GM21717 (cell line): ENCODE measurements at regions not wholly inside any gene's neighbourhood (a gene's known extent, or its start where the extent isn't known, plus 50 kb on each side); places are given as distances from the start of the nearest gene placed in this dataset.
"Not testable (repeated sequence)": the region's sequence is repeated elsewhere in the genome, so short reads cannot be mapped to it uniquely, and the experiment has no call there.

Experiments used
- ATAC-seq: cut with Tn5 transposase; IDR thresholded peaks from one replicate; pipeline ENCODE4 v1.9.1; 2021; ENCODE audit warnings: mild to moderate bottlenecking, moderate library complexity; ENCODE audit not compliant: unreplicated experiment

DNA sequence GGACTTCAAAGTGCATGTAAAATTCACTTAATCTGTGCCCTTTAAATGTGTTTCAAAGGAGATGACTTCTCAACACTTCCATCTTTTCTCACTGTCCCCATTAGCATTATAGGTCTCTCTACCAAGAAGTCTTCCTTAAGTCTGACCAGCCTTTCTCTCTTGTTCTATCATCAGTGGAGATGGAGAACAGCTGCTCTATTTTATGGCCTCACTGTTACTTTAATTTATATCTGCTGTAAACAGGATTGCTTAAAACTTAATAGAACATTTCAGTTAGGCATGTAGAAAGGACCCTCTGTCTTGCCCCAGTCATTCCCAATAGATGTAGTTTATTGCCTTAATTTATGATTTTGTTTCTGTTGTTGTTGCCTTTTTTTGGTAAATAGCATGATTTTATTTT lies 86.0 kb upstream of the CDC42EP3 start:
- not testable (repeated sequence) for ATAC-seq

DNA sequence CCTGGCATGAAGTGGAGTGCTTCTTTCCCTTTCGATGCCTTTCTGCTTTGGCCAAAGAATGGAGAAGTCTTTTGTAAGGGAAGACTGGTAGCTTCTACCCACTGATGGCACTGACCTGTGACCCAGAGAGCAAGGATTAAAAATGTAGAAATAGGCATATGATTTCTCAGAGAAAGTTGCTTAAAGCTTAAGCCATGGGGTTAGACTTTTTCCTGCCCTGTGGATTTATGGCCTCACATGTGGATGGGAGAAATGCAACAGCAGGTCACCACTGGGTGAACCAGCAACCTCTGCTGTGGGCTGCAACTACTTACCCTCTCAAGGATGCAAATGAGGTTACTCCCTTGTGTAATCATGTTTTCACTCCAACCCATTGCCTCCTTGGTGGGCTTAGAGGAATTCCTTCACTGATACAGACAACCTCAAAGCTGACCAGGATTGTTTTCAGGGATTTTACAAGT lies 86.7 kb upstream of the CDC42EP3 start:
- not testable (repeated sequence) for ATAC-seq

DNA sequence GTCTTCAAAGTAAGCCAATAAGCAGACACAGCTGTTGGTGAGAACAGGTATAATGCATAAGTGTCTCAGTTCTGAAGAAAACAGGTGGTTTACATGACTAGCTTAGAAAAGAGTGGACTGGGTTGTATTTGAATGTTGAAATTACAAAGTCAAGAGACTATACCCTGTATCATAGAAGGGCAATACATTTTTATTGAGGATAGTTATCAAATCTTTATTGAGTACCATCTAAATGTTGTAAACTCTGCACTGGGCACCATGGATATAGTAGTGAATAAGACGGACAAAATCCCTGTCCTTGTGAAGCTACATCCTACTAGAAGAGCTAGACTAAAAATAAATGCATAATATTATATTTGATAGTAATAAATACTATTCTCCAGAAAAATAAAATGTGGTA lies 88.5 kb upstream of the CDC42EP3 start:
- ATAC-seq: not testable (repeated sequence)

DNA sequence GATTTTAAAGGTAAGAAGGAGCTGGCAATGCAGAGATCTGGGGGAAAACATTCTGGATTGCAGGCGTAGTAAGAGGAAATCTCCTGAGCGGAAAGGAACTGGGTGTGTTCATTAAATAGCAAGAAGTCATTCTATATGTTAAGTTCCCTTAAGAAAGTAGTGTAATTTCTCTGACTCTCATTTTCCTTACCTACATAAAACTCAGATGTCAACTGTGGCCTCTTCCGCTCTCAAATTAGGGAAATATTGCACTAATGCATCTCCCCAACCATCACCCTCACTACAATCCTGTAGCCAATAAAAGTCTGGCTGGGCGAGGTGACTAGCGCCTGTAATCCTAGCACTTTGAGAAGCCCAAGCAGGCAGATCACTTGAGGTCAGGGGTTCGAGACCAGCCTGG lies 89.0 kb upstream of the CDC42EP3 start:
- no peak for ATAC-seq

DNA sequence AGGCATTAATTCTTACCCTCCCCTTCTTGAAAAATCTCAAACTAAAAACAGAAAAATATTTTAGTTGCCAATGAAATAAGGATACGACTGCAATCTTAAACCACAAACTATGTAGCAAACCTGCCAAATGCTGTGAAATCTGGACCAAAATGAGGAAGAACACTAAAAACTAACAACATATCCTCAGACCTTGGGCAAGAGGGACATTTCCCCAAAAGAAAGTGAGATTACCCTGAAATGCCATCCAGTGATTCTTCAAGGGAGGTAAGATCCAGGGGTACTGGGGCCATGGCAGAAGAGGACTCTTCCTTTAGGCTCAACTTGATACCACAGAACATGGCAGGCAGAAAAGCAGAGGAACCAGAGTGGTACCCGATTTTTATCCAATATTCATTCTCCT lies 90.8 kb upstream of the CDC42EP3 start:
- ATAC-seq: not testable (repeated sequence)

DNA sequence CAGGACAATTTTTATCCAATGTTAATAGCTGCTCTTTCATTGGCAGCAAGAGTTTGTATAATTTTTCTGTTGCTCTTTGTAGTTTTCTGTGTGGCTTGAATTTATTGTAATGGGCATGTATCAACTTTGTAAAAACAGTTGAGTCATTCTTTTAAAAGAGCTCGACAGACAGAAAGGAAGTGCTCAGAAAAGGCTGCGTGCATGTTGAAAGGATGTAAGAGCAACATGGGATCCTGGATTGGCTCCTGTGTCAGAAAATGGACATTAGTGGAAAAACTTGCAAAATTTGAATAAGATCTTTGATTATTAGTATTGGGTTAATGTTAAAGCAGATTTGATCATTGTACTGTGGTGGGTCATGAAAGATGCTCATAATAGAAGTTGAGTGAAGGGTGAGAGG lies 93.3 kb upstream of the CDC42EP3 start:
- ATAC-seq: no peak

DNA sequence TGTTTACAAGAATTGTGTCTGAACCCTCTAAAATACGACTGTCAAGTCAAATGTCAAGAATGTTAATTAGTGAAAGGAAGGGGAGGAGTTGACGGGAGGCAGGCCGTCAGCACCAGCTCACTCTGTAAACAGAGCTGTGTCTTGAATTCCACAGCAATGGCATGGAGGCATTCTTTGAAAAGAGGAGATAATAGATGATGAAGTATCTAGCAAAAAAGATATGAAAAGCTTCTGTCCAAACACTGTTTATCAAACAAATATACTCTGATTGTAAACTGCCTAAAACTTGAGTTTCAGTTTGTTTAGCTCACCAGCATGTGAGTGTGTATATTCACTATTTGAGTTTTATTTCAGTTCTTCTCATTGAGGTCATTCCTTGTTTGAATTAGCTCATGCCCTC lies 94.7 kb upstream of the CDC42EP3 start:
- ATAC-seq: no peak

DNA sequence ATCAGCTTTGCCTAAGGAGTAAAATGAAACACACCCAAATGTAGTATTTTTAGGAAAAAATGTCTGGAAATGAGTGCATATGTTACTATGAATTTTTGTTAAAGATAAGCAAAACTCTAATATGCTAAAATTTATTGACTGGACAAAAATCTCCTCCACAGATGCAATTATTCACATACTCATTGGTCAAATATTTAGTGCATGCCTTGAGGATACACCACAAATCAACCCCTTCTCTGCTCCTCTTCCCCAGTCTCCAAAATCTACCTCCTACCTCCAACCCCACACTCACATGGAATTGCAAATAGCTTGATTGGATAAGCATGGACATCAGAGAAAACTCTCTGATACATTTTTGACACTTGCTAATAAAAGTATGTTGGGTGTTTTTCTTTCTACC lies 95.6 kb upstream of the CDC42EP3 start:
- no peak for ATAC-seq

DNA sequence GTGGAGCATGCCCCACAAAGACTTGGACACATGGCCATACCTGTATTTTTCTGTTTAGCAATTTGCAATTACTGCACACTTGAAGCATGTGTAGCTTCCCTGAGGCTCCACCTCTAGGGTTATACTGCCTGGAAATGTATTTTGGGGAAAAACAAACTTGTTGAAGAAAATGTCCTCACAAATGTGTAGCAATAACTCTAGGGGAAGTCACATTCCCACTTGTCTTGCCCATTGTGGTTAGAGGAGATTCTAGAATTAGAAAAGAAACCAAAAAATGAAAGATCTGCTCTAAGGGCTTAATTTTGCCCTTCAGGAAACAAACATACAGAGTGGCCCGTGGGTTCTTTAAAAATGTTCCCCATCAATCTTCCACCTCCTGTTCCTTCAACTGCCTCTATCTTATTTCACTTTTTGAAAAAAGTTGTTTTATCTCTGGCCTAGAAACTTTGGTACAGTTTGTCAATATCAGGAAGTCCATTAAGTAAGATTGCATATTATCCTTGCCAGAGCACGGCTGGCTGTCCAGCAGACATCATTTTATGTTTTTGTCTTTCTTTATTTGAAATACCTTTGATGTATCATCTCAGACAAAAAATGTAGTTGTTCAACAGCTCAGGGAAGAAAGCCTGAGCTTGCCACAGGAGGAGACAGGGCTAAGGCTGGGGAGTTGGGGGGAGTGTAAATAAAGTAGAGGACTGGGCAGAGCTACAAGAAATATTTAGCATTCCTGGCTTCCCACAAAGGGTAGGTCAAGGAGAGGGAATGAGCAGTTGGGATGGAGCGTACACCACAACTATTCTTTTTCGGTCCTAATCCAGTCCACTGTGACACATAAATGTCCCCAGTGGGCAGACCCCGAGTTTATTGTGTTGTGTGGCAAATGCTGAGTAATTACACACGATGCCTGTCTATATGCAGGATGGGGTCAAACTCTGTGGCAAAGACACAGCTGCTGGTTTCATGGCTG lies 96.8 kb upstream of the CDC42EP3 start:
- ATAC-seq: no peak

DNA sequence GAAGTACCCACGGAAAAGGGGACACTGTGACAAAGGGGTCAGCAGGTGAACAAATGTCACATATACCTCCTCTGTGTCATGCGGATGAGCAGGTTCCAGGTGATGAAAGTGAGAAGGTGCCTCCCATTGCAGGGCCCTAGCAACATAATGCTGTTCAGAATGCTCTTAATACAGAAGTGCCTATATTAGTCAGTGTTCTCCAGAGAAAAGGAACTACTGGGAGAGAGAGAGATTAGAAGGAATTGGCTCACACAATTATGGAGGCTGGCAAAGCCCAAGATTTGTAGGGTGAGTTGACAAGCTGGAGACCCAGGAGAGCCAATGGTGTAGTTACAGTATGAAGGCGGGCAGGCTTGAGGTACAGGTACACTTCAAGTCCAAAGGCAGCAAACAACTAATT lies 98.1 kb upstream of the CDC42EP3 start:
- ATAC-seq: no peak

DNA sequence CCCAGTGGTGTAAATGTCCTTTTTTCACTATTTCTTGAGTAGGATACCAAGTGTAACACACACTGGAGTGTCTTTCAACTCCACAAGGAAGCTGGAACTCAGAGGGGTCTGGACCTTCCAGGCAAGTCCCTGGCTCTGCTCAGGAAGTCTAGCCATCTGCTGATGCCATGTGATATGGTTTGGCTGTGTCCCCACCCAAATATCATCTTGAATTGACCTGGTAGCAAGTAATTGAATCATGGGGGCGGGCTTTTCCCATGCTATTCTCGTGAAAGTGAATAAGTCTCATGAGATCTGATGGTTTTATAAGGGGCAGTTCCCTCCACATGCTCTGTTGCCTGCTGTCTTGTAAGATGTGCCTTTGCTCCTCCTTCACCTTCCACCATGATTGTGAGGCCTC lies 99.4 kb upstream of the CDC42EP3 start:
- ATAC-seq: no peak

DNA sequence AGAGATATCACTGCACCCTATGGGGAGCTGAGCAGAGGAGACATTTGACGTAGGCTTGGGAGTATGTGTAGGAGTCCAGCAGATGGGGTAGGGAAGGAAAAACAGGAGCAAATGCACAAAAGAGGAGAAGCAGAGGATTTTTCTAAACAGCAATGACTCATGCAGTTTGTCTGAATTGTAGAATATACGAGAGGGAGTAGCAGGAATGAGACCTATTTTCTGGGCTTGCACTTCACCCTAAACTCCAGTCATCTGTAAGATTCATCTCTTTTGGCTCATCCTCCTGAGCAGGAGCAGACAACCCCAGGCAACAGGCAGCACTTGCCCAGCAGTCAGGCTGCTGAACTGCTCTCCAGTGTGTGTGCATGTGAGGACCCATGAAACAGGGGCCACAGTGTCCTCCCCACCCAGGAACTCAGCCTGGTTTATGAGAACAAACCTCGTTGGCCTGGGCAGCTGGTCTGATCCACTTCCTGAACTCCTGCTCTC lies 100.2 kb upstream of the CDC42EP3 start:
- no peak for ATAC-seq

DNA sequence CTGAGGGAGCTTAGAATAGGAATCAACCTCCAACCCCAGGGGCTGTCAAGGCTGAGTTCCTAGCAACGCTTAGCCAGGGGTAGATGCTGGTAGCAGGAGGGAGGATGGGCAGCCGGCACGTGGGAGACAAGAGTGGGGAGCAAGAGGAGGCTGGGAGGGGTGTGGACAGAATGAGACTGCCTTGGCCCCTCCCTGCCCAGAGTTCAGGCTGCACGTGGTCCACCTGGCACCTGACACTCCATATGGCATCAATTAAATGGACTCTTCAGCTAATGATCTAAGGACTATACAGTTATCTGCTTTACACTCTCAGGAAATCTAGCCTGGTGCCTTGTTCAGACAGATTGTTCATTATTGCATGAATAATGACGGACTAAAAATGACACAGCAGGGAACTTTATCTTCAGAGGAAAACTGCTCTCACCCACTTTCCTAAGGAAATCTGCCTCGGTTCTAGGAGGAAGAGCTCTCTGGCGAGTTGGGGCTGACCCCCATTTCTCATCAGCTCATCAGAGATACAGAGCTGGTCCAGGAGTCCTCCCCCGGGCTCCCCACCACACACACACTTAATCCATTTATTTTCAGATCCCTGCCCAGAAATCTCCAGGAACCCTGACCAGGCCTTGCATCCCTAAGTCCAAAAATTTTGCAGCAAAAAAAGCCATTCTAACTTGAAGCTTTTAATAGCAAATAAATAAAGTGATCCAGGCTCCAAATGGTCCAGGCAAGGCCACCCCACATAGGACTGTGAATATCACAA lies 102.1 kb upstream of the CDC42EP3 start:
- ATAC-seq: no peak

DNA sequence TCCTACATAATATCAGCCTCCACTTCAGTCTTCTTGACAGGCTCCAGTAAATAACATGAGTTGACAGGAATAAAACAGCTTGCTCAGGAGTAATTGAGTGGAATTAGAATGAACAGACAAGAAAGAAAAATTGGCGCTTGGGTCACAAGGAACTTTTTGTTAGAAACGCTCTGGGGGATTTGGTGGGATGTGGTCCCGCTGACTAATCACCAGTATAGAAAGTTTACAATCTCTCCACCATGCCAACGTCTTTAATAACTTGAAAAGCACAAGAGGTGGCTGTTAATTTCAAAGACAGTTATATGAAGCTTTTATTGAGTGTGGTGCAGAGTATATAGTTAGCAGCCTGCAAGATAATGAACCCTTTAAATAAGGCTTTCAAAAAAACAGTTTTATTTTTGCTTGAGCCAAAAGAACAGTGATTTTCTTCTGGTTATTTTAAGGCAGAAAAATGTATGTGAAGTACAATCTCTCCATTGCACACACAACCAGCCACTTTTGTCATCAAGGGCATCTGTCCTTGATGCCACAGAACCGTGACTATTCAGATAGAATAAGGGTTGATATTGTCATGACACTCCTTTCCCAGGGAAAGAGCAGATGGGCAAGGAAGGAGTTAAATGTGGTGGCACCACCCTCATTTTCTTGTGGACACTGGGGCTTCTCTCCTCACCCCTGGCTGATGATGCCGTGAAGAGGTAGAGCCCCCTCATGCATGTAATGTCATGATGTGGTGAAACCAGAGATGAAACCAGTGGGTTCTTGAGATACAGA lies 102.9 kb upstream of the CDC42EP3 start:
- not testable (repeated sequence) for ATAC-seq

DNA sequence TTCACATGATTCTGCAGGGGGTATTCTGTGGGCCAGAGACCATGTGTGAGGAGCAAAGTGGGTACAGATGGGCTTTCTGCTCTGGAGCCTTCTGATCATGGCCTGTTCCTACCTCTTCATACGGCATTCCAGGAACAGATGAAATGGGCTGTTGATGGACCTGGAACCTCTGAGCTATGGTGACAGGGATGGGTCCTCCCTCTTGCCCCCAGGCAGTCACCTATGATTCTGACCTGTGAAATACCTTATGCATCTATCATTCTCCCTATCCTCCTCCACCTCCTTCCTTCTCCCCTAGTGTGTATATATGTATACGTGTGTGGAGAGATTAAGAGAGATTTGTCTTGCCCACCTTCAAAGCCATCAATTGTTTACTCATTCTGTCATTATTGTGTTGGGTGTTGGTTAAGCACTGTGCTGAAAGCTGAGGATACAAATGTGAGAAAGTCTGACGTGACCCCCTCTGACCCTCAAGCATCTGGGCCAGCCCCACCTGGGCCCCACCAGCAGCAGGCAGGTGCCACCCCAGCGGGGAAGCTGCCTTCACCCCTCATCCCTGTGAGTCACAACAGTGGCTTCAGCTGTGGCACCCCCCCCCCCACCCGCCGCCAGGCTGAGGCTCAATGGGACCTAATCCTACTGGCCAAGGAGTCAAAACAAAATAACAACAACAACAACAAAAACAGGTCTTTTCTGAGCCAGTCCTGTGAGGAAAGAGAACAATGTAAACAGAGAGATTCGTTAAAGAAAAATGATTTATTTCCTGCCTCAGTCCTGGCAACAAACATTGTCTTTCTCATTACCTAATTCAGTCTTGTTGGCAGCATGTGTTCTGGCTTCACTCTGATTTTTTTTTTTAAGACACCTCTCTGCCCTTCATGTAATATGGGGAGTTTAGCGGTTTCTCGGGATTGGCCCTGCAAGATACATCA lies 103.8 kb upstream of the CDC42EP3 start:
- no peak for ATAC-seq

DNA sequence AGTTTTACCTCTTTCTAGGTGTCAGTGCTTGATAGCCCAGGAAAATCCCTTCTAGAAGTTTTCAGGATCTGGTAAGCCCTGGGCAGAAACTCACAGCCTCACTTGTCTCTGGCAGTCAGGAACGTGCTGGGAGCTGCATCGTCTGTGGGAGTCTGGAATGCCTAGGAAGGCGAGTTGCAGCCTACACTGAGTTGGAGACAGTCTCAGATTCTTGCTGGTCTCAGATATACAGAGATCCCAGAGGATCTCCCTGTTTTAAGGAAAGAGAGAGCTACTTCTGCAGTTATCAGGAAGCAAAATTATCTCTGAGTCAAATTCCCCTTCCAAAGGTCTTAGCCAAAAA lies 104.4 kb upstream of the CDC42EP3 start:
- ATAC-seq: no peak

DNA sequence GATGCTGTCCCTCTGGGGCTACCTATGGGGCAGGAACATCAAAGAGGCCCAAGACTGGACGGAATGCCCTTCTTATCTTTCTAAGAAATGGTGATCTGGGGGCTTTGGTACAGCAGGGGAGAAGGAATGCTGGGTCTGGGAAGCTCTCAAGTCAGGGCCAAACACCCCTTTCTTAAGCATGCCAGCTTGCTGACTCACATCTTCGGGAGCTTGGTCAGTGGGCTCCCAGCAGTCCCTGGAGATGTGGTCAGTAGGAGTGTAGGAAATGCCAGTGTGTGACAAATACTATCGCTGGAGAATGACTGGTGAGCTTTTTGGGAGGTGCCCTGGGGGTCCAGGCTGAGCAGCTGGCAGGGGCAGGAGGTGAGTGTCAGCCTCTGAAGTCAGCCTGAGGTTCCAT lies 105.0 kb upstream of the CDC42EP3 start:
- no peak for ATAC-seq

DNA sequence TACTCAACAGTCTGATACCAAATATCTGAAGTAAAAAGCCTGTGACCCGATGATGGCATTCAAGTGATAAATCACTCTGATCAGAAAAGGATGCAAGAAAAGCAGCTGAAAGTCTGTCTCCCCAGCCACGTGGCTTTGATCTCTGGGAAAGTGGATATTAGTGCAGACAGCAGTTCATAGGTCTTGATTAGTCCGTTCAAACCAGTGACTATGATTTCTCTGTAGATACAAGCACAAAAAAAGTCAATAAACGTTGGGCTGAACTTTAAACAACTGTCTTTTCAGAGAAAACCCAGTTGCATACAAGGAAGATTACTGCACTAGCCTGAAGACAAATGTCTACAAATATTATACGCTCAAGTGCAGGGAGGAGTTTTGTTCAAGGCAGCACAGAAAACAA lies 107.7 kb upstream of the CDC42EP3 start:
- ATAC-seq: no peak

DNA sequence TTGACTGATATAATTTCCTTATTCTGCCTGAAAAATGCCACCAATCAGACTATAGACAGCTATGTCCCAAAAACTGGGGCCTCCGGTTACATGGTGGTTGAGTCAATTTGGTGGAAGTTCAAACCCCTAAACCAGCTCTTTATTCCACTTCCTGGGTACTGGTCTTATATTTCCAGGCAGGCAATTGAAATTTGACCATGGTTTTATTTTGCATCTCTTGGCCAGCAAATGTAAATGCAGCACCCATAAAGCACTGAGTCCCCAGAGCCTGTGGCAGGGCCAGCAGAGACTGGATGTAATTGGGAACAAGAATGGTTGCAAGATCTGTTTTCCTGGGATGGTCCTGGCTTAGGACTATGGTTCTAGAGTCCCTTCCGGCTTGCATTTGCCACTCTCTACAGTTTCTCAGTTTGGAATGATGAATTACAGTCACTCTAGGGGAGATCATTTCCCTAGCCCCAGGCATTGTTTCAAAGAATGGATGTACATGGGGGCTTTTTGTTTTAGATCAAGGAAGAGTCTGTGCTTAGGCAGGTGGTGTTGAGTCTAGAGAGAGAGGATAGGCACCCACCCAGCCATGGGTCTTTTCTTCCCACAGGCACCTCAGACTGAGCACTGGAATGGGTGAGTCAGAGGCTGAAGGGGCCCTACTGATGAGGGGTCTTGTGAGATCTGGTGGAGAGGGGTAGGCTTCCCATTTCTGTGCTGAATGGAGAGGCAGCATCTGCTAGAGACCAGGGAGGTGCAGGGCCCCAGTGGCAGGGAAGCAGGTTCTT lies 108.4 kb upstream of the CDC42EP3 start:
- no peak for ATAC-seq

DNA sequence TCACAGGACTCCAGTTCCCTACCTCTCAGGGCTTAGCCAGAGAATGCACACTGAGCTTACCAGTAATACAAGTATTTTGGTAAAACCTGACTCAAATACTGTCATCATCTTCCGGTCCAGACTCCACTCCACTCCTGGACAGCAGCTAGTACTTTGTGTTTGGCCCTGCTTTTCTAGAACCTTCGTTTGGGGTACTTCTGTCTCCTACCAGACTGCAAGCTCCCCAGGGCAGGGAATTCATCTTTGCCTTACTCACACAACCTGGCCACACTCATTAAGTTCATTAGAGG lies 108.9 kb upstream of the CDC42EP3 start:
- ATAC-seq: no peak
